Ectodermal cell (in vitro differentiated cells): ENCODE measurements at regions not wholly inside any gene's neighbourhood (a gene's known extent, or its start where the extent isn't known, plus 50 kb on each side); places are given as distances from the start of the nearest gene placed in this dataset.

ENCODE experiments used
- H3K27ac ChIP-seq: 2 replicates; pipeline ENCODE4 v1.7.0; 2013; ENCODE audit warnings: mild to moderate bottlenecking, low read depth, low read length; ENCODE audit not compliant: insufficient read depth, poor library complexity, severe bottlenecking
- H3K27me3 ChIP-seq: 2 replicates; pipeline ENCODE4 v1.7.0; 2013; ENCODE audit warnings: mild to moderate bottlenecking, low read length; ENCODE audit not compliant: insufficient read depth, control insufficient read depth, poor library complexity, severe bottlenecking
- H3K36me3 ChIP-seq: one replicate; pipeline ENCODE4 v1.7.0; 2013; ENCODE audit warnings: low read length; ENCODE audit not compliant: control insufficient read depth, insufficient read depth
- H3K4me1 ChIP-seq: one replicate; pipeline ENCODE4 v1.7.0; 2013; ENCODE audit warnings: low read length; ENCODE audit not compliant: control insufficient read depth, insufficient read depth
- H3K4me3 ChIP-seq: 2 replicates; pipeline ENCODE4 v1.7.0; 2013; ENCODE audit warnings: low read depth, low read length, control low read depth; ENCODE audit not compliant: insufficient read depth
- H3K9me3 ChIP-seq: 2 replicates; pipeline ENCODE4 v1.7.0; 2013; ENCODE audit warnings: mild to moderate bottlenecking, low read length, moderate library complexity; ENCODE audit not compliant: control insufficient read depth
- WGBS, 2 experiments: methylation state at CpG; one replicate each; pipeline ENCODE4 v1.1.7; 2013; ENCODE audit warnings: missing lambda C conversion rate in 2 of 2; 5-methylcytosine and 5-hydroxymethylcytosine counted together

DNA sequence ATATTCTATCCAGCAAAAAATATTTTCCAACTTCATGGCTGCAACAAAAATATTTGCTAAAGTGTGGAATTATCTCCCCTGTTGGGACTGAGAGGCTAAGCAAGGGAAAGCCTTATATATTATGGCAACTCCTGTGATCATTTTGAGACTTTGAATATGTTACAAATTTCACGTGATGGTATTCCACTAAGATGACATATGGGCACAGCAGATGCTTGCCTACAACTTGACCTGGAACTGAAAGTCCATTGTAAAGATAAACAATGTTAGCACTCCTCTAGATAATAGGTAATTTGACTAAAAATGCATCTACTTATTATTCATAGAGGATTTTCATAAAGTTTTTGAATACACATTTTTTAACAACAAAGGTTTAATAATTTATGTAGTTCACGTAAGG lies 1141.5 kb upstream of the CDH6 start:
- no peaks in the 10 kb centered on the region for H3K9me3 ChIP-seq
- no peaks in the 10 kb centered on the region for H3K4me1 ChIP-seq
- H3K4me3 ChIP-seq = no peak overlapping the region
- H3K36me3 ChIP-seq = no peaks in the 10 kb centered on the region
- H3K27ac ChIP-seq = no peak overlapping the region
- WGBS, 2 experiments = 82 to 93% methylated on average over 1 of the region's 2 CpGs
- no peaks in the 10 kb centered on the region for H3K27me3 ChIP-seq

DNA sequence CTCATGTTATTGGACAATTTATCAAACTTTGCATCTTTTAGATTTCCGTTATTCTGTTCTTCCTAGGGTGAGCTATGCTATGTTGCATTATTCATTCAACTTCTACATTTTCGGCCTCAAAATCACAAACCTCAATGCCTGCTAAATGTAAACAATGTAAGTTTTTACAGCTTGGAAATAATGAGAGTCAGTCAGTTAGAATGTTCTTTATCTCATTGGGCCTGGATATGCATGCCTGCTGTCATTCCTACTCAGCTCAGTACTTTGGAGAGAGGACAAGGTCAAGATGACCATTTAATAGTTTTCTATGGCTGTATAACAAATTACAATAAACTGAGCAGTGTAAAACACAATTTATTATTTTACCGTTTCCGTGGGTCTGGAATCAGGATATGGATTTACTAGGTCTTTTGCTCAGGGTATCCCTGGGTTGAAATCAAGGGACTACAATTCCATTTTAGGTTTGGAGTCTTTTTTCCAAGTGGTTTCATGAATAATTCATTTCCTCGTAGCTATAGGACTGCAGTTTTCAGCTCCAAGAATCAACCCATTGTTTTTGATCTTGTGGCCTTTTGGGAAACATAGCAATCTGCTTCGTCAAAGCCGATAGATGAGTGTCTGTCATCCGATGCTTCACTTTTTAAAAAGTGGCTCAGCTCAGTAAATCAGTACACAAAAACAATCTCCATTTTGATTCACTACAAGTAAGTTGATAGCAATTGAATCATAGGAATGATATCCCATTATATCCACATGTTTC lies 1143.2 kb upstream of the CDH6 start:
- Histone ChIP-seq H3K4me1 (no peaks in the 10 kb centered on the region), H3K9me3 (no peaks in the 10 kb centered on the region), H3K36me3 (no peaks in the 10 kb centered on the region), H3K27me3 (no peaks in the 10 kb centered on the region), H3K4me3 (no peak overlapping the region), H3K27ac (no peak overlapping the region)
- WGBS, 2 experiments = 93 to 94% methylated on average over 6 to 7 of the region's 8 CpGs

DNA sequence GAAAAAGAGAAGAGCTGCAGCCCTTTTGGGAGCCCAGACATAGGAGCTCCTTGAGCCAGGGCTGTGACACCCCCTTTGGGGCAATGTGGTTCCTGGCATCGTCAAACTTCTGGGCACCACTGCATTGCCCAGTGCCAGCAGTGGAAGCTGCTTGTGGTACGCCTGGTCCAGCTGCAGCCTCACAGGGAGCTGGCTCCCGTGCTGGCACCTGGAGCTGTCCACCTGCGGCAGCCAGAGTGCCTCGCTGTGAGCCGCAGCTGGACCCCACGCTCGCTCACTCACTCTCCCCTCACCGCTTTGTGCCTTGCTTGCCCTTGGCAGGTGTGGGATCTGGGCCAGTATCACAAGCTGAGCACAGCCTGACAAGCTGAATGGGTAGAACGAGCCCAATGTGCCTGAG lies 1150.8 kb upstream of the CDH6 start:
- Histone ChIP-seq H3K27me3 (no peaks in the 10 kb centered on the region), H3K27ac (no peak overlapping the region), H3K4me1 (no peaks in the 10 kb centered on the region), H3K36me3 (no peaks in the 10 kb centered on the region), H3K9me3 (no peaks in the 10 kb centered on the region), H3K4me3 (no peak overlapping the region)
- 92 to 93% methylated on average over 10 of the region's 10 CpGs for WGBS, 2 experiments

DNA sequence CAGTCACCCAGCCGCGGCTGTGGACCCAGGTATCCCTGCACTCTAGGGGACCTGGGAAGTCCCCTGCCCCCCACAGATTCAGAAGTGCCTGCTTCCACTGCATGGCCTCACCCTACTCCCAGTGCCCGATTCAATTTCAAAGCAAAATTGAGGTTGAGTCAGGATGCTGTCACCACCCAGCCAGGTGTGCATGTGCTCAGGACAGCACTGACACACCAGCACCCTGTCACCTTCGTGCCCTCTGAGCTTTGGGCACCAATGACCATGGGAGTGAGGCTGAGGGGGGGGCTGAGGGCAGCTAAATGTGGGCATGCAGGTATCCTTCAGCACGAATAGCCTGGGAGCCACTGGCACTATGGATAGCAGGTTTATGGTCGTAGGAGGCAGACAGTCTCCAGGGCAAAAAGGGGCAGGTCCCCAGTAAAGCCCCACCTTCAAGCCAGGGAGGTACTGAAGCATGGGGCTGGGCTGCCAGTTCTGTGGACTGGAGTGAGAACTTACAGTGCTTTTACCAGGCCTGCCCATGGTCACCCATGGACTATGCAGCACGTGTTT lies 1151.6 kb upstream of the CDH6 start:
- H3K9me3 ChIP-seq = no peaks in the 10 kb centered on the region
- H3K27me3 ChIP-seq = no peaks in the 10 kb centered on the region
- H3K4me3 ChIP-seq = no peak overlapping the region
- H3K4me1 ChIP-seq = no peaks in the 10 kb centered on the region
- WGBS, 2 experiments = 83 to 90% methylated on average over 7 of the region's 7 CpGs
- no peaks in the 10 kb centered on the region for H3K36me3 ChIP-seq
- no peak overlapping the region for H3K27ac ChIP-seq

DNA sequence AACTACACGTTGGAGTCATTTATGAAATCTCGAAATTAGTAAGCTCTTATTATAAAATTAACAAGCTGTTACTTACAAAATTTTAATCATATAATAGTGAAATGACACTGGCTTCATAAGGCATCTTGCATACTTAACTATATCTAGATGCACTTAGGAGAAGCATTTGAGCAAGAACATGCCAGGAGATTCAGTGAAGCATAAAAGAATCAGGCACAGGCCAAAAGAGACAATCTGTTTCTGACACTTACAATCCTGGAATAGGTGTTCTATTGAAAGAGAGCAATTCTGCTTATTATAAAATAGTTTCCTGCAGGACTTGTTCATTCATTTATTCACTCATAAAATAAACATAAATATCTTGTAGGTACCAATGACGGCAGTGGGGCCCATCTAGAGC lies 1152.2 kb upstream of the CDH6 start:
- Histone ChIP-seq H3K9me3 (no peaks in the 10 kb centered on the region), H3K27ac (no peak overlapping the region), H3K4me1 (no peaks in the 10 kb centered on the region), H3K27me3 (no peaks in the 10 kb centered on the region), H3K36me3 (no peaks in the 10 kb centered on the region), H3K4me3 (no peak overlapping the region)
- 92 to 100% methylated on average over 1 of the region's 3 CpGs for WGBS, 2 experiments

DNA sequence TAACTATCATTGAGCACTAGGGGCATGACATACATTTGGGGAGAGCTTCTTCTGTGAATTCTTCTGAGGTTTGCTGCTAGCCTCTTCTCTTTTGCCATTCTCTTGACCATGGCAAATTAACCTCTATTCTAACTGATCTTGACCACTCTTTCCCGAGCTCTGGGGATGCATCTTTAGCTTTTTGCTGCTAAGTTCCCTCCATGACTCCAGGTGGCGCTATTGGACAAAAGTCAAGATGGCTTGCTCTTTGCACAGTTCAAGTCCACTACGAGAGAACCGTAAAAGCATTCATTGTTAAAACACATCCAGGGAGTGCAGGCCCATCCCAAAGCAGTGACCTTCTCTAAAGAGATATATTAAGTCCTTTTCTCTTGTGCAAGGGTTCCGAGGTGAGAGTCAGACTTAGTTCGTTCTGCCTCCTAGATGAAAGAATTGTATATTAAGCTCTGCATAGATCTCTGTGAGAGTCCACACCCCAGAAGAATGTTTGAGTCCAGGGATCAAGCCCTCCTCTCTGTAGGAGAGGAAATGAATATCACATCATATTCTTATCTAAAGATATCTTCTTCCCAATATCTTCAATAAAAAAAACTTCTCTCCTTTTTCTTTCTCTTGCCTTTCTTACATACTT lies 1152.9 kb upstream of the CDH6 start:
- Histone ChIP-seq H3K4me3 (no peak overlapping the region), H3K4me1 (no peaks in the 10 kb centered on the region), H3K36me3 (no peaks in the 10 kb centered on the region), H3K27ac (no peak overlapping the region), H3K27me3 (no peaks in the 10 kb centered on the region), H3K9me3 (no peaks in the 10 kb centered on the region)
- WGBS, 2 experiments = 45 to 46% methylated on average over 6 of the region's 6 CpGs

DNA sequence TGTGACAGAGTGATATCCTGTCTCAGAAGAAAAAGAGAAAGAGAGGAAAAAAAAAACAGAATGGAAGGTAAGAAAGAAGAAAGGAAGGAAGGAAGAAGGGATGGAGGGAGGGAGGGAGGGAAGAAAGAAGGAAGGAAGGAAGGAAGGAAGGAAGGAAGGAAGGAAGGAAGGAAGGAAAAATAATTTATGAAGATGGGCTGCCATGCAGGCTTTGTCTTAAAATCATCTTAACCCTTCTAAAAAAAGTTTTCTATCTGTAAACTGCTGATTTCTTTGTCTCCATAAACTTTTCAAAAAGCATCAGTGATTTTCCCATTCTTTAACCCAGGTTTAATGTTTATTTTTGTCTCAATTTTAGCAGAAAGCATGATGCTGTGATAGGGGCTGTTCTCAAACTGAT lies 1154.1 kb upstream of the CDH6 start:
- Histone ChIP-seq H3K27ac (no peak overlapping the region), H3K9me3 (no peaks in the 10 kb centered on the region), H3K4me3 (no peak overlapping the region), H3K4me1 (no peaks in the 10 kb centered on the region), H3K36me3 (no peaks in the 10 kb centered on the region), H3K27me3 (no peaks in the 10 kb centered on the region)

DNA sequence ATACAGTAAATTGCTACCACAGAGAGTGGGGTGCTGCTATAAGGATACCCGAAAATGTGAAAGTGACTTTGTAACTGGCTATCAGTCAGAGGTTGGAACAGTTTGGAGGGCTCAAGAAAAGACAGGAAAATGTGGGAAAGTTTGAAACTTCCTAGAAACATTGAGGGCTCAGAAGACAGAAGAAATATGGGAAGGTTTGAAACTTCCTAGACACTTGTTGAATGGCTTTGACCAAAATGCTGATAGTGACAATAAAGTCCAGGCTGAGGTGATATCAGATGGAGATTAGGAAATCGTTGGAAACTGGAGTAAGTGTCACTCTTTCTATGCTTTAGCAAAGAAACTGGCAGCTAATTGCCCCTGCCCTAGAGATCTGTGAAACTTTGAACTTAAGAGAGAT lies 1158.6 kb upstream of the CDH6 start:
- Histone ChIP-seq H3K27me3 (no peaks in the 10 kb centered on the region), H3K9me3 (no peaks in the 10 kb centered on the region), H3K4me1 (no peaks in the 10 kb centered on the region), H3K27ac (no peak overlapping the region), H3K4me3 (no peak overlapping the region), H3K36me3 (no peaks in the 10 kb centered on the region)
- 90 to 91% methylated on average over 2 of the region's 2 CpGs for WGBS, 2 experiments

DNA sequence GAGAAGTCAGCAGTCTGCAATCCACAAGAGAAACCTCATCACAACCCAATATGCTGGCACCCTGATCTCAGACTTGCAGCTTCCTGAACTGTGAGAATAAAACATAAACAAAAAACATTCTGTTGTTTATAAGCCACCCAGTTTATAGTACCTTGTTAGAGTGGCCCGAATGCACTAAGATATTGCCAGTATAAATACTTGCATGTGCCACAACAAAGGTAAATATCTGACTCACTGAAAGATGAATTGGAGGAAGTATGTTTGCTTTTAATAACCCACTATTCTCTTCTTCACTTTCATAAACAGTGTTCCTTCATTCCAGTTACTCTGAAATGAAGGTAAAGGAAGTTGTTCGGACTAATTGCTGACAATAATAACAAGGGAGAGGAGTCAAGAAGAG lies 1163.4 kb upstream of the CDH6 start:
- no peaks in the 10 kb centered on the region for H3K27me3 ChIP-seq
- no peak overlapping the region for H3K27ac ChIP-seq
- H3K9me3 ChIP-seq = no peaks in the 10 kb centered on the region
- H3K4me3 ChIP-seq = no peak overlapping the region
- H3K4me1 ChIP-seq = no peaks in the 10 kb centered on the region
- H3K36me3 ChIP-seq = no peaks in the 10 kb centered on the region
- WGBS, 2 experiments = 83 to 100% methylated on average over 1 to 2 of the region's 2 CpGs

DNA sequence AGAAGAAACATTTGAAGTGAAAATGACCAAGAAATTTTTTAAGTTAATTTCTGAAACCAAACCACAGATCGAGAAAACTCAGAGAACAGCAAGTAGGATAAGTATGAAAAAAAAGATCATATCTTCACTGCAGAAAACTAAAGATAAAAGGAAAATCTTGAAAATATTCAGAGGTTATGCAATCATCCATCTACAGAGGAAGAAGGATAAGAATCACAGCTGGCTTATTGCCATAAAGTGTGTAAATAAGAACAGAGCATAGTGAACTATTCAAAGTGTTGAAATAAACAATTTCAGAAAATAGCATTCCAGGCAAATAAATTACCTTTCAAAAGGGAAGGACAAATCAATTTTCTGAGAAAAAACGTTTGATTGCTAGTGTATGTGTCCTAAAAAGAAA lies 1191.7 kb upstream of the CDH6 start:
- no peaks in the 10 kb centered on the region for H3K4me1 ChIP-seq
- no peaks in the 10 kb centered on the region for H3K36me3 ChIP-seq
- 70% methylated on average over 2 of the region's 2 CpGs; no CpG with 5 or more reads in 1 of the 2 experiments for WGBS, 2 experiments
- no peak overlapping the region for H3K27ac ChIP-seq
- H3K4me3 ChIP-seq = no peak overlapping the region
- H3K27me3 ChIP-seq = no peaks in the 10 kb centered on the region
- H3K9me3 ChIP-seq = no peaks in the 10 kb centered on the region
